ENCODE measurements at regions not wholly inside any gene's neighbourhood (a gene's known extent, or its start where the extent isn't known, plus 50 kb on each side); places are given as distances from the start of the nearest gene placed in this dataset.

DNA sequence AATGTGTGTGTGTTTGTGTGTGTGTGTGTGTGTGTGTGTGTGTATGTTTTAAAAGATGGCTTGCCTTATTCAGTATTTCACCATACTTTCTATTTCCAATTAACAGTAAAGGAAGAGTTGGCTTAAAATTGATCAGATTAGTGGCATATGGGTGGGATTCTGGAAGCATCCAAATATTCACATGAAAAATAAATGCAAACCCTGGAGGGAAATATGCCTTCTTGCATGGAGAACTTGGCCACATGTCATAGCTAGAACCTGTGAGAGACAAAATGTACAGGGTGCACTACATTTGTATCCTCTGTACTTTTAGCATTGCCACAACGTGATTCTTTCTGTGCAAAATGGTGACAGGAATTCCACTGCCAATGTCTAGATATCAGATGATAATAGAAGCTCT is 589.6 kb downstream of the ZNF674 start:
- TF ChIP-seq, protein P1, sequence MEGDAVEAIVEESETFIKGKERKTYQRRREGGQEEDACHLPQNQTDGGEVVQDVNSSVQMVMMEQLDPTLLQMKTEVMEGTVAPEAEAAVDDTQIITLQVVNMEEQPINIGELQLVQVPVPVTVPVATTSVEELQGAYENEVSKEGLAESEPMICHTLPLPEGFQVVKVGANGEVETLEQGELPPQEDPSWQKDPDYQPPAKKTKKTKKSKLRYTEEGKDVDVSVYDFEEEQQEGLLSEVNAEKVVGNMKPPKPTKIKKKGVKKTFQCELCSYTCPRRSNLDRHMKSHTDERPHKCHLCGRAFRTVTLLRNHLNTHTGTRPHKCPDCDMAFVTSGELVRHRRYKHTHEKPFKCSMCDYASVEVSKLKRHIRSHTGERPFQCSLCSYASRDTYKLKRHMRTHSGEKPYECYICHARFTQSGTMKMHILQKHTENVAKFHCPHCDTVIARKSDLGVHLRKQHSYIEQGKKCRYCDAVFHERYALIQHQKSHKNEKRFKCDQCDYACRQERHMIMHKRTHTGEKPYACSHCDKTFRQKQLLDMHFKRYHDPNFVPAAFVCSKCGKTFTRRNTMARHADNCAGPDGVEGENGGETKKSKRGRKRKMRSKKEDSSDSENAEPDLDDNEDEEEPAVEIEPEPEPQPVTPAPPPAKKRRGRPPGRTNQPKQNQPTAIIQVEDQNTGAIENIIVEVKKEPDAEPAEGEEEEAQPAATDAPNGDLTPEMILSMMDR (IDR thresholded peaks at IDR 0.05): no peak
- TF ChIP-seq POLR2A (IDR thresholded peaks at IDR 0.05): no peak
